Dermis microvascular lymphatic vessel endothelial cell (primary cell): ENCODE measurements at regions not wholly inside any gene's neighbourhood (a gene's known extent, or its start where the extent isn't known, plus 50 kb on each side); places are given as distances from the start of the nearest gene placed in this dataset.
"Not testable (repeated sequence)": the region's sequence is repeated elsewhere in the genome, so short reads cannot be mapped to it uniquely, and the experiment has no call there.

Experiments used
- DNase-seq, 2 donors: peaks; one replicate each; pipeline versions ENCODE4 v3.0.0 to v3.0.0-alpha.2; 2010; ENCODE audit warnings: low read depth in 2 of 2

DNA sequence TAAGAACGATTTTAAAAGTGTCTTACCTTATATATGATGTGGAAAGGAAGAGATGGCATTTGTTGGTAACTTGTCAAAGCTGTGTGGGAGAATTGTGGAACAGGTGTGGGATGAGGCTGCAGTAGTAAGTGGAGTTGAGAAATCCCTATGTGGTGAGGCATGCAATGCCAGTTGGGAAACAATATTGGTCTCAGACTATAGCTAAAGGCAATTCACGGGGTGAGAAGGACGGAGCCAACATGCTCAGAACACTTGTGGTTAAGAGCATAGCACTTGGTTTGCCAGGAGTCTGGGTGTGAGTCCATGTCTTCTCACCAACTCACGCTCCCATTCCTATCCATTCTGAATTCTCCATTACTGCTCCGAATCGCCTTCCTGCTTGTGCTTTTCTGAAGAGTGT lies 615.6 kb upstream of the ADAMTS9 start:
- DNase-seq: no peak

DNA sequence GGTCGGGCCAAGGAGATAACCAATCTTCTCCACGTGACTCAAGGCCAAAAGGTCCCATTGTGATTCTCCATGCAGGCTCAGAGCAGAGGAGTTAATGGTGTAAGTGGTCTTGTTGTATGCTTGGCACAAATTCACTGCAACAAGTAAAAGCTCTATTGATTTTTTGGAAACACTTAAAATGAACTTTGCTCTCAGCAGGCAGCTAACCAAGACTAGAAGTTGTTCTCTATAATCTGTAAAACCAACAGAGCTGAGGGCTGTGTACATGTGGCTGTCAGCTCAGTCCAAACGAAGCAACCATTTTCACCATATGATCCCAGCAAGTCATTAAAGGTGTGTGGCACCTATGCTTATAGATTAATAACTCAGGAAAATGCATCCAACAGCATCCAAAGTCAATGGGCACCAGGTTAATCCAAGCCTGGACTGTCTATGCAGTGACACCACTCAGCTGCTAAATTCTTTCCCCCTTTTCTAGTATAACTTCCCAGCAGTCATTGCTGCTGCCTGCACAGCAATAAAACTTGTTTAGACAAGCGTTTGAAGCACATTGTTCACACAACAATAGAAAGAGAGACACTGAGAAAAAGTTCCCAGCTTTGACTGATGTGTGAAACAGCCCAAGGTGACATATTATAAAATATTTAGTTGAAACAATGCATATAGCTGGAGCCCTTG lies 603.8 kb upstream of the ADAMTS9 start:
- DNase-seq: no peak

DNA sequence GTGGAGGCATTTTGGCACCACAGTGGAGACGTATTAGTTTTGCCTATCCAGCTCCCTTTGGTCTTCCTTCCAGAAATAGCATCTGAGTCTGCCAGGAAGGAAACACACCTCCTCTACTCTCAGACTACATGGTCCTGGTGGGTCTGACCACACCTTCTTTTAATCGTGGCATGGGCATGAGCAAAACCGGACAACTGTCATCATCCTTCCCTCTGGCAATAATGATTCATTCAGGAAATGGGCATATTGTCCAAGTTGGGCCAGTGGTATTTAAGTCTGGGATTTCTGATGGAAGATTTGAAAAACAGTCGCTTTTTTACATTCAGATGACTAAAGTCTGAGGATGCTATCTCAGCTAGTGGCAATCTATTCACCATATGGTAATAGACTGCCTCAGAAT lies 601.0 kb upstream of the ADAMTS9 start:
- no peak for DNase-seq

DNA sequence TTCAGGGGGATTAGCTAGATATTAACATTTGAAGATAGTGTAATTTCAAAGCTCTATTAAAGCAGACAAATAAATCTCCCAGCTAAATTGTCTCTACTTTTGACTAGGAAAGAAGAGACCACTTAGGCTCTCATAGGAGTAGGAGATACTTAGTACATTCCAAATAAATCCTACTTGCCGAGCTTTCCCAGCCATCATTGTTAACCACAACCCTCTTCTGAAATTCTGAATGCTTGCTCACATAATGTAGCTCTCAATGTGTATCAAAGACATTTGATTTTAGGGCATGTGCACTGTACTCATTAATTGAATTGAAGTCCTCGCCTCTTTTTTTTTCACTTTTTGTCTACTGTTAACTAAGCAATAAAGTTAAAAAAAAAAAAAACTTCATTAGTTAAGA lies 598.2 kb upstream of the ADAMTS9 start:
- no peak for DNase-seq

DNA sequence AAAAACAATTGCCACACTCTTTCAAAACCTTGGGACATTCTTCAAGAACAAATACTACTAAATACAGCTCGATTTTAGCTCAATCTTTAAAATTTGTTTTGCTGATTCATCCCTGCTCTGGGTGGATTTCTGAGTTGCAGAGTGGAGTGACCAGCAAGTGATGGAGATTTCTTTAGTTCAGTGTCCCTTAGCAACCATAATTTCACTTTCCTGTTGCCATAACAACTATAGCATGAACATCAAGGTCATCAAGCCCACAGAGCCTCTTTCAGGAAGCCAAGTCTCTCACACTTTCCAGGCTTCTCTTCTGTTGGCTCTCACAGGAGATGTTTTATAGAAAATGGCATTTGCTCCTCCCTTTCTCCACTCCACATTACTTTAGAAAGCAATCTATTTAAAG lies 597.2 kb upstream of the ADAMTS9 start:
- DNase-seq: no peak

DNA sequence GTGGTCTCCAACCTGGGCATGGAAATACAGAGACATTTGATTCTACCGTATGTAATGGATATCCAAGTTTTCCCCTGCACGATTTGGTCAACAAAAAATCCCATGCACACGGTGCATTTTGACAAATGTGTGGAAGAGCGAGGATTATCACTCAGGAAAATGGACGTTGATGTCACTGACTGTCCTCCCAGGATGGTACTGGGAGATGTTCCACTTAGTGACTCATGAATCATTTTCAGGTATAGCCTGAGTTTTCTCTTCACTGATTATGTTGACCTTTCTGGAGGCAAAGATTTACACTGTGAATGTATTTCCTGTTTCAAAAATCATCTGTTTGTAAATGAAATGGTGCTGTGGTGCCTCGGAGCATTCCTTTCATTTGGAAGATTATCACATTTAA lies 596.7 kb upstream of the ADAMTS9 start:
- DNase-seq: no peak

DNA sequence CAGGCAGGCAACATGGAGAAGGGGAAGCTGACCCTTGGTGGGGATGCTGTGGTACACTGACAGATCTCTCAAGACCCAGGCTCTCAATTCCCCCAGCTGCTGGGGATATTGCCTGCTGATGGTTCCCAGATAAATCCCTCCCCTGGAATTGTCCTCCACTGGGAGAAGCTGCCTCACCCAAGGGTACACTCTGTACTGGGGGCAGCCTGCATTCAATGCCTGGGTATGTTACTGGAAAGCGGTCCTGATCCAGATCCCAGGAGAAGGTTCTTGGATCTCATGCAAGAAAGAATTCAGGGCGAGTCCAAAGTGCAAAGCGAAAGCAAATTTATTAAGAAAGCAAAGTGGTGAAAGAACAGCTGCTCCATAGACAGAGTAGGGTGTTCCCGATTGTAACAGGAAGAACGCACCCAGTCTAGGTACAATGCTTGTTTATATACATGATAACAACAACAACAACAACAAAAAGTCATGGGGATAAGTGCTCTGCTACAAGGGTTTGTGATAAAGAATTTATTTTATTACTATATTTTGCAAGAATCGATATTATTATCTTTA lies 591.5 kb upstream of the ADAMTS9 start:
- DNase-seq: no peak

DNA sequence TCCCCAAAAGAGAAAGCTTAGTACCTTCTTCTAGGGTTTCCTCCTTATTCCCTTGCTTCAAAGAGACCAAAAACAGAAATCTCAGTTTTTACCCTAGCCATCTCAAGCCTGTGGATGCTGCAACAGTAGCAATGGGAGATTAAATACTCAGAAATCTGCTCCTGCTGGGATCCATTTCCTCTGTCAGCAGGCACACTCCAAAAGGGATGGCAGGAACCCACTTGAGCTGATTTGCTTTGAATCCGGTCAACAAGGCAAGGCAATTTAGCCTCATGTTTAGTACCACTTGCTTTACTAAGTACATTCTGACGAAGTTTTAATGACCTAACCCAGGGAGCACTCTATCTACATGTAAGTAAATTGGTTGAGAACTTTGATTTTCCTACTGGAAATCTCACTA lies 590.0 kb upstream of the ADAMTS9 start:
- DNase-seq: no peak

DNA sequence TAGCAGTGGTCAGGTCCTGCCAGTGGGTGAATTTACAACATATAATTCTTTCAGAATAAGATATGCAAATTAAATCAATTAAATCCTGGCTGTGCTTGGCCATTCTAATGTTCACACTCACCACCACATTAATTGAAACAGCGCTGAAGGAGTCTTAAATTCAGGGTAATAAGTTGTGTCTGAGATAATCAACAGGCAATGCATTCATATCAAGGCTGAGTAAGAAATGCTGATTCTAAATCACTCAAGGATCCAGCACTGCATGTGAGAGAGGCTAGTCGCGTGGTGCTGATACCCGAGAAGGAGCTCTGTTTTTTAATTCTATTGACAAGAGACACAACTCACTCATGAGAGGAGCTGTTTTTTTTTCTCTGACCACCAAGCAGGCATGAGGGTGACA lies 588.8 kb upstream of the ADAMTS9 start:
- no peak for DNase-seq

DNA sequence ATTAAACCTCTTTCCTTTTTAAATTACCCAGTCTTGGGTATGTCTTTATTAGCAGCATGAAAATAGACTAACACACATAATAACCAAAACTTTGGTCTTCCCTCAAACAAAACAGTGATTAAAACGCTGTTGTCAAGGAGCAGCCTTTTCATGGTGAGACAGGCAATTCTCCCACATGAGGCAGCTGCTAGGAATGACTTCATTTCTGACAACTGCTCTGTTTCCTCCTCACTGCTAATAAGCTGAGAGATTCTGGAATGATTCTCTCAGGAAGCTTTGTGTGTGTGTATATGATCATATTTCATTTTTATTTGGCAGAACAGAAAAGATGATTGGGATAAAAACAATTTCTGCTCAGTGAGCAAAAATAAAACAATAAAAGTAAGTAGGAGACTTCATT lies 580.6 kb upstream of the ADAMTS9 start:
- DNase-seq: no peak

DNA sequence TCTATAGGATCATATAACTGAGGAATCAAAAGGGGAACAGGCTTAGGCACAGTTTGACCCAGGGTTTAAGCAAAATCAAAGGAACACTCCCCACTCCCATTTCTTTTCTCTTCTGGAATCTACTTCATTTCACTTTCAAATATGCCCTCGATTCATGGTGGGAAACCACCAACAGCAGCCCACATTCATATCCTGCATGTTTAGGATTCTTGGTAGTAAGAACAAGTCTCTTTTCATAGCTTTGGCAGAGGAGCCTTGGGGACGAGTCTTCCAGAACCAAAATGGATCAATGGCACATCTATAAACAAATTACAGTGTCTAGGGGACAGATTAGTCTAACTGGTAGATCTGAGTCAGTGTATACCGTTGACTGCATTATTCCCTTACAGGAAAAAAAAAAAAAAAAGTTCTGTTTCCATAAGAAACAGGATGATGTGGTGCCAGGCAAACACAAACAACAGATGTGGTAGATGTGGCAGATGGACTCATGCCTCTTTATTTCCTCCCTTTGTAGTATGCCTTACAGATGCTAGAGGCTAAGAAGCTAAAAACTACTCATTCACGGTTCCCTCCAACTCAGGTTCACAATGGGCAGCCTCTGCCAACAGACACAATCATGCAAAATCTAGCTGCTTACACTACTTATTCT lies 578.3 kb upstream of the ADAMTS9 start:
- DNase-seq: no peak

DNA sequence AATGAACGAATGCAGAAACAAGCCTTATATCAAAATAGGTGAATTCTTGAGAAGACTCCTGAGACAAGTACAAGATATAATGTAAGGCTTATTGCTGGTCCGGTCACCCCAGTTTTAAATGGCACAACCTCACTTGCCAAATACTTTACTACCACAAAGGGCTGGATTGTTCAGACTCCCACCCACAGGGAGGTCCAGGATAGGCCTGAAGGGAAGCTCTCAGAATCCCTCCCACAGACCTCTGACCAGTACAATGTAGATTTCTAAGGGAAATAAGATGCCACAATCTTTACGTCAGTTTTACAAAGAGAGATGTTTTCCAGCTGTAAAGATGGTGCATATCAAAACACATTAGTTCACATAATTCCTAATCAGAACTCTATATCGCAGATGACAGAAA lies 577.7 kb upstream of the ADAMTS9 start:
- no peak for DNase-seq

DNA sequence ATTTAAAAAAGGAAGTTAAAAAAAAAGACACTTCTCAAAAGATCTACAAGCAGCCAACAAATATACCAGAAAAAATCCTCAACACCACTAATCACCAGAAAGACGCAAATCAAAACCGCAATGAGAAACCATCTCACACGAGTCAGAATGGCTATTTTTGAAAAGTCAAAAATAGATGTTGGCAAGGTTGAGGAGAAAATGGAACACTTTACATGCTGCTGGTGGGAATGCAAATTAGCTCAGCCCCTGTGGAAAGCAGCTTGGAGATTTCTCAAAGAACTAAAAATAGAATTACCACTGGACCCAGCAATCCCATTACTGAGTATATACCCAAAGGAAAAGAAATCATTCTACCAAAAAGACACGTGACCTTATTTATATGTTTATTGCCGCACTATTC lies 574.7 kb upstream of the ADAMTS9 start:
- no peak for DNase-seq

DNA sequence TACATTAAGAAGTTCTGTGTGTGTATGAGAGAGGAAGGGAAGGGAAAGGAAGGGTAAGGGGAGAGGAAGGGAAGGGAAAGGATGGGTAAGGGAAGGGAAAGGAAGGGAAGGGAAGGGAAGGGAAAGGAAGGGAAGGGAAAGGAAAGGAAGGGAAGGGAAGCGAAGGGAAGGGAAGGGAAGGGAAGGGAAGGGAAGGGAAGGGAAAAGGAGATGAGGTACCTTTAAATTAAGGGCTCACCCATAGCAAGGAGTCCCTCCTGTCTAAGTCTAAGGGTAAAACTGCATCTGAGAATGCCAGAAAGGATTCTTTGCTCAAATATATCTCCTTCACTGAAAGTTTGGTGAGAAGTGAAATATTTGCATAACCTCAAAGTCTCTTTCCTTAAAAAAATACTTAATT lies 572.1 kb upstream of the ADAMTS9 start:
- no peak for DNase-seq

DNA sequence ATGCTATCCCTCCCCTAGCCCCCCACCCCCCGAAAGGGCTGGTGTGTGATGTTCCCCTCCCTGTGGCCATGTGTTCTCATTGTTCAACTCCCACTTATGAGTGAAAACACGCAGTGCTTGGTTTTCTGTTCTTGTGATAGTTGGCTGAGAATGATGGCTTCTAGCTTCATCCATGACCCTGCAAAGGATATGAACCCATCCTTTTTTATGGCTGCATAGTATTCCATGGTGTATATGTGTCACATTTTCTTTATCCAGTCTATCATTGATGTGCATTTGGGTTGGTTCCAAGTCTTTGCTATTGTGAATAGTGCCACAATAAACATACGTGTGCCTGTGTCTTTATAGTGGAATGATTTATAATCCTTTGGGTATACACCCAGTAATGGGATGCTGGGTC lies 565.1 kb upstream of the ADAMTS9 start:
- not testable (repeated sequence) for DNase-seq

DNA sequence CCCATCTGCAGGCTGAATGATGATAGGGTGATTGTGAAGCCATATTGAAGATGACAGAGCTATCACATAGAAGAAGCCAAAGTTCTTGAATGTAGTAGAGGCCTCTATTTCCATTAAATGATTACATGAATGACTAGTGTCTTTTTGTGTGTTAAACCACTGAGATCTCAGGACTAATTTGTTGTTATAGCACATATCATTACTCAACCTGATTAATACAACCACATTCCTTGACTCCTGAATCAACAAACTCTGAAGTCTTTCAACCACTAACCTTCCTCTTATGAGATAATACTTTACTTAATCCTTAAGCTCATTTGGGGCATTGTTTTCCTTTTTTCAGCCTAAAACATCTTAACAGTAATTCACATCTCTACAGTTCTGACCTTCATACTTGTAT lies 564.5 kb upstream of the ADAMTS9 start:
- no peak for DNase-seq

DNA sequence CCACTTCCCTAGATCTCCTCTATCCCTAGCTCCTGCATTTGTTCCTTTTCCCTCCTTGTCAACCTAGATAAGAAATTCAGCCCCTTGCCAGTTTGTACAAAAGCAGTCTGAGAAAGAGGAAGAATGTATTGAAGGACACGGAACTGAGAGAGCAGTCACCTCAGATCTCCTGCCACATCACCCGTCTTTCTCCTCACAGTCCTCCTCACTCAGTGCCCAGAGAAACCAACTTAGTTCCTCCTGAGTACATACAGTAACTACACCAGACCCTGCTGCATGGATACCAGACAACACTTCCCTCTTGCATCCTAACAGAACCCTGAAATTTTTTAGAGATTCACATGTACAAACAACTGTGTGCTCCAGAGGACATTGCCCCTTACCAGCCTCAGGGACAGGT lies 563.6 kb upstream of the ADAMTS9 start:
- DNase-seq: no peak

DNA sequence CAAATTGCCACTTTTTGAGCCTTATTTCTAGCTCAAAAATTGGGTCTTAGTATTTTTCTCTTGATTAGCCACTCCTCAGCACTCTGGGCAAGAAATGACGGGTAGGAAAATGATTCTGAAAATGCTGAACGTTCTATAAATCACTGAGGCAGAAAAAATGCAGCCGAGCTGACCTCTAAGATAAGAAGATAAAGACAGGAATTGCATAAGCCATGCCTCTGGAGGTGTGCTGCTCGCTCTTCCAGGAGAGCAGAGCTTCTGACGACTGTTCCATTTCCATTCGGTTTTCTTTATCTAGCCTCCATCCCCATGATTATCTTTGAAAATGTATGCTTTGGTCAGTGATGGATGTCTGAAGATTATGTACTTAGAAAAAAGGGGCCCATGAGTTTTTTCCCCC lies 558.8 kb upstream of the ADAMTS9 start:
- no peak for DNase-seq

DNA sequence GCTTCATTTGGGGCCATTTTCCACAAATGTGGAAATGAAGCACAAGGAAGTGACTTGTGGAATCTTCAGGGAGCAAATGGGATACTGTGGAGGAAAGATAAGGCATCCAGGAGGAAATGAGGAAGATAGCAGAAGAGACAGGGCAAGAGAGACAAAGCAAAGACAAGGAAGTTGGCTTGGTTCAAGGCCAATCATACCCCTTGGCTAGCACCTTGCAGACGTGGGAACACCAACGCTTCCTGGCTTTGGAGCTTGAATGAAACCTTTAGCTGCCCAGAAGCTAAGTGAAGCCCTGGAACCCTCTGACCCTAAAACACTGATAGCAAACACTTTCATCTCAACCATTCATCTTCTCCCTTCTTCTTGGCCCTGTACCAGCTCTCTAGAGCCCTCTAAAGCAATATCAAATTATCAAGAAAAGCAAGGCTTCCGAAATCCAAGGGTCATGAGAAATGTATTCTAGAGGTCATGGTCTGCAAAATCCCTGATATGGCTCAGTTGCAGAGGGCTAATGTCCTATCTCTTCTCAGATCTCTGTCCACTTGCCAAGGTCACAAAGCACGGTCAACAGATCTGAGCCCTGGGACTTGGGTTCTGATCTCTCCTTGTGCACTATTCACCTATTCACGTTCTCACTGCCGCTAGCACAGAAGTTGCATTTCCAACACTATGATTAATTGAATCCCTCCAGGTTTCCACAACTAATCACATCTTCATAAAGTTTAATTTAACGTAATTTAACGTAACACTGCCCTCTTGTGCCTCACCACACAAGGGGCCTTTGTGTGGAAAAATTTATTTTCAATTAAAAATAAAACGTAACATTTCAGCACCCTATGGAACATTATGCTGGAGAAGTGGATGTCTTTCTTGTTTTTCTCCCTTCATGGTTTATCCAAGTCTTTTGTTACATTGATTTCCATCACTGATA lies 557.6 kb upstream of the ADAMTS9 start:
- peak; percentile 49 to 61 for DNase-seq

DNA sequence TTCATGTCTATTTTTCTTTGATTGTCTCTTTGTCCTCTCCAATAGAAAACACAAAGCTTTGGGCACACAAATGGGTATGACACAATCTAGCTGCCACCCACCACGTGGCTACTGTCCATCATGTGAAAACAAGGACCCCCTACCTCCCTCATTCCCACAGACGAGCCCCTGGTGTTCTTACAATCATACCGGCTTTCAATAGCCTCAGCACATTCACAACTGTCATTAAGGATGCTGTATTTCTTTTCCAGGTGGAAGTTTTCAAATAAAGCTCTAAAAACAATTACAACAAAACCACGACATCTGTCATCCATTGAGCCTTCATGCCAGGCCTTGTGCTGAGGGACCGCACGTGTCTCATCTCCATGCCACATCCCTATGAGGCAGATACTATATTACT lies 552.6 kb upstream of the ADAMTS9 start:
- no peak for DNase-seq

DNA sequence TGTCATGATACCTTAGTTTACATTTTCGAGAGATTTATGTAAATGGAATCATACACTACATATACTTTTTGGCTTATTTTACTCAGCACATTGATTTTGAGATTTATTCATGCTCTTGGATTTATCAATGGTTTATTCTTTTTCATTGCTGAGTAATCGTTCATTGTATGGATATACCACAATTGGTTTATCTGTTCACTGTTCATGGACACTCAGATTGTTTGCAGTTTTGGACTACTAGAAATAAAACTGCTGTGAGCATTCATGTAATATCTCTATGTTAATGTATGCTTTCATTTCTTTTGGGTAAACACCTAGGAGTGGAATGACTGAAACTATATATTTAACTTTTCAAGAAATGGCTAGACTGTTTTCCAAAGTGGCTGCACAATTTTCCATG lies 550.9 kb upstream of the ADAMTS9 start:
- no peak for DNase-seq

DNA sequence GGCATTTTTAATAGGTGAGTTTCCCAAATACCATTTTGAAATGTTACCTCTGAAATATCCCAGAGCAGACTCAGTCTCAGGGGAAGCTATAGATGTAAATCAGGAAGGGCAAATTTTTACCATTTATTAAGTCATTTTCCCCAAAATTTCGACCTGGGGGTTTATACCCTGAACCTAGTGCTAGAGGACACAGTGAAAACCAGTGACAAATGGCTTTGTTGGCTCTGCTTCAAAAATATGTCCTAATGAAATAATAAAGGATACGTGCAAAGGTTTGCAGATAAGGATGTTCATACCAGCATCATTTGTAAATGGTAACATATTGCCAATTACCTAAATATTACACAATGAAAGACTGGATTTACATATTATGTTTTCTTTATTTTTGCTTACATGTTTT lies 546.7 kb upstream of the ADAMTS9 start:
- no peak for DNase-seq
